Lower leg skin (tissue), 3 donors: ENCODE measurements at regions not wholly inside any gene's neighbourhood (a gene's known extent, or its start where the extent isn't known, plus 50 kb on each side); places are given as distances from the start of the nearest gene placed in this dataset.

Experiments
- CTCF ChIP-seq, 3 donors: fragments of 450-650 bp; IDR thresholded peaks; one replicate each; pipeline ENCODE4 v1.5.1; 2016; ENCODE audit warnings: antibody characterized with exemption in 3 of 3, mild to moderate bottlenecking in 3 of 3, moderate library complexity in 2 of 3
- POLR2A ChIP-seq, 2 donors: fragments of 450-650 bp; IDR thresholded peaks; one replicate each; pipeline ENCODE4 v1.6.1; 2016 to 2017; ENCODE audit warnings: antibody characterized with exemption in 2 of 2, mild to moderate bottlenecking in 1 of 2, moderate library complexity in 1 of 2

DNA sequence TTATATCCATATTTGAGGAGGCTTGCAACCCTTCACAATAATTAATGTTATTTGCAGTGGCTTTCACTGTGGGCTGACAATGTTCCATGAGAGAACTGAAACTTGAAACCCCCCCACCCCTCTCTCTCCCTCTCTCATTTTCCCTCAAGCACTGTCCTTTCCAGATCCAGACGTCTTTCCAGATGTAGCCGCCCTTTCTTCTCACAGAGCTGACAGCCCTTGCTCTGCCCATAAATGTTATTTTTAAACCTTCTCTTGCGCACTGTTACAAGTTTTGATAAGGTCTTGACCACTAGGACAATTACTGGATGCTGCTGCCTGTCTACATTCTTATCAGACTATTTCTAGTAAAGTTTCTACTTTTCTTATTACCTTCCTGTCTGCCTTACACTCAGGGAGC is 91.4 kb upstream of the LINC00305 start:
- no peak for TF ChIP-seq CTCF (IDR thresholded peaks at IDR 0.05)
- TF ChIP-seq POLR2A (IDR thresholded peaks at IDR 0.05): no peak
